SH-SY5Y (cell line): ENCODE measurements at regions not wholly inside any gene's neighbourhood (a gene's known extent, or its start where the extent isn't known, plus 50 kb on each side); places are given as distances from the start of the nearest gene placed in this dataset.

ENCODE experiments used
- GATA2 ChIP-seq: IDR thresholded peaks from 2 replicates; pipeline ENCODE4 v1.6.1; 2011; ENCODE audit warnings: mild to moderate bottlenecking, low read depth, low read length
- GATA3 ChIP-seq: IDR thresholded peaks from 2 replicates; pipeline ENCODE4 v1.6.1; 2011; ENCODE audit warnings: low read depth, mild to moderate bottlenecking, low read length, moderate library complexity

- no peak for TF ChIP-seq GATA3
- TF ChIP-seq GATA2 = no peak
Observed at GRCh38 chr1:198848206-198848605, 209.4 kb downstream of the PTPRC start.

DNA sequence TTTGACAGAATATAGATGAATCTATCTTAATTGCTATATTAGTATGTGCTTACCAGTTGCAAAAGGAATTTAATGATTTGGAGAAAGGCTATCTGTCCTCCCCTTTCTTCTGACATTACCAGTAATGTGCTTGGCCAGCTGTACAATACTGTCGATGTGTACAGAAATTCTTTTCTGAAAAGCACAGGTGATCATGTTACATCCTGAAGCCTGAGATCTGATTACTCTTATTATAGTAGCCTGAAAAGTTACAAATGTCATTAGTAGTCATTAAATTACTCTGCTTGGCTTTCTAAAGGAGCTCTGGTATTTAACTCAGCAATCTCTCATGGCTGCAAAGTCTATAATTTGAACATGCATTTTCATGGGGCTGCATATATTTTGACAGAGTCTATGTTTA is 209.8 kb downstream of the PTPRC start:
- TF ChIP-seq GATA2 (no peak), GATA3 (no peak)

DNA sequence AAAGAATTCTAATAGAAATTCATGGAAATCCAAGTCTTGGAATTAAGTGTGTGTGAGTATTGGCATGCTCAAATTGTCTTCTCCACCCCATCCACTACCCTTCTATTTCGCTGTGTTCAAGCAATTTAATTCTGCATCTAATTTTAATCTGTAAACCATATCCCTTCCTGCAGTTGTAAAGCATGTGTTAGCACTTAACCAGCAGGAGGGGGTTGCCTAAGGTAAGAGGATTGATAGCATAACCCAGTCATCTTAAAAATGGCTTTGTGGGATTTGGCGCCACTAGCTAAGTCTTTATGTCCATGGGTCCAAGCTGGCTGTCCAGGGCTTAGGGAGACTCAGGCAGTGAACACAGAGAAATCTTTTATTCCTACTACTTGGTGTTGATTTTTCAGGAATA is 210.3 kb downstream of the PTPRC start:
- no peak for TF ChIP-seq GATA2
- no peak for TF ChIP-seq GATA3

- TF ChIP-seq GATA3 = no peak
- TF ChIP-seq GATA2 = no peak
Observed at GRCh38 chr1:198850196-198850595, 211.4 kb downstream of the PTPRC start.

DNA sequence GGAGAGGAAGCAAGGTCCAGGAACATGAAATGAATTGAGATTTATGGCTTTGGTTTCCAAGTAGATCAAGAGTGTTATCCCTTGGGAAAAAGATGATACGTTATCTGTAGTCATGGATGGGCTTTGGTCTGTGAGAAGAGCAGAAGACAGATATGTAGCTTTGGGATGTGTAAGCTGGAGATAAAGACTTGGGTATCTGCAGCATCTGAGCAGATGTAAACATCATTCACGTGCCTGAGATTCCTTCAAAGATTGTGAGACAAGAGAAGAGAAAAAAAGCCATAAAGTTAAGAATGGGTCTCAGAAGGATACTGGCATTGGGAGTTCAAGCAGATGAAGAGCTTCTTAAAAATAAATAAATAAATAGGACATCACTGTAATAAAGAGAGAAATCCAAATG is 217.8 kb downstream of the PTPRC start:
- TF ChIP-seq GATA2 = no peak
- no peak for TF ChIP-seq GATA3

DNA sequence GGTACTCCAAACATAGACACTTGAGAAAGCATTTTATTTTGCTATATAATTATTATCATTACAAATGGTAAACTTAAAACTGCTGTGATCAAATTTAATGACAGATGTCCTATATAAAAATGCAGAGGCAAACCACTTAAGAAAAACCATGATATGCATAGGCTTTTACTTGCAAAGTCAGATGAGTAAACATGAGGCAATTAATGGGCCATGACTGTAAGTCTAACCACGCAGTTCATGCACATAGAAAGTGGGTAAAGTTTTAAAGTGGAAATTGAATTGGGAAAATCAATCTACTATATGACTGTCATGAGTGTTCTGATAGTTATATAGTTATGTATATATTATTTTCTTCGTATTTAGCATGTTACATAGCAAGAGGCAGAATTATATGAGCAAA is 219.2 kb downstream of the PTPRC start:
- TF ChIP-seq GATA2 (no peak), GATA3 (no peak)

GRCh38 chr1:198860371-198860770 is 221.5 kb downstream of the PTPRC start:
- TF ChIP-seq GATA3 (peak; percentile 85), GATA2 (peak; percentile 89)

- TF ChIP-seq GATA2 (no peak), GATA3 (peak; percentile 10; the same call in 1 of the 2 replicates)
Observed at GRCh38 chr1:198861636-198862035, 222.8 kb downstream of the PTPRC start.

DNA sequence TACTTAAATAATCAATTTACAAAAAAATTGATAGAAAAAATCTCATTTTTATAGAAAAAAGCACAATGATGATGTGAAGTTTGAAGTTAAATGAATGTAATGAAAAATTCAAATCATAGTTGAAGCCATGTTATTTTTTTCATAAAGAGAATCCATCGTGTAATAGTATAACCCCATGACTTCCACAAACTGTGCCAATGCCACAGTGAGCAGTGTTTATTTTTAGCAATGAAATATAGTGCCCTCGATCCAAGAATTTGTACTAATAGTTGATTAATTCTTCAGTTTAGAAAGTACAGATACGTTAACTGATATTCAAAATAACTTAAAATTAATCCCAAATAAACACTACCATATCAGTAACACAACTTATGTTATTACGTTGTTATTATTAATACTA is 225.9 kb downstream of the PTPRC start:
- TF ChIP-seq GATA3 (no peak), GATA2 (no peak)

GRCh38 chr1:198865319-198865718 is 226.5 kb downstream of the PTPRC start:
- no peak for TF ChIP-seq GATA2
- no peak for TF ChIP-seq GATA3

- TF ChIP-seq GATA3 = no peak
- no peak for TF ChIP-seq GATA2
Observed at GRCh38 chr1:198867182-198867581, 228.3 kb downstream of the PTPRC start.

DNA sequence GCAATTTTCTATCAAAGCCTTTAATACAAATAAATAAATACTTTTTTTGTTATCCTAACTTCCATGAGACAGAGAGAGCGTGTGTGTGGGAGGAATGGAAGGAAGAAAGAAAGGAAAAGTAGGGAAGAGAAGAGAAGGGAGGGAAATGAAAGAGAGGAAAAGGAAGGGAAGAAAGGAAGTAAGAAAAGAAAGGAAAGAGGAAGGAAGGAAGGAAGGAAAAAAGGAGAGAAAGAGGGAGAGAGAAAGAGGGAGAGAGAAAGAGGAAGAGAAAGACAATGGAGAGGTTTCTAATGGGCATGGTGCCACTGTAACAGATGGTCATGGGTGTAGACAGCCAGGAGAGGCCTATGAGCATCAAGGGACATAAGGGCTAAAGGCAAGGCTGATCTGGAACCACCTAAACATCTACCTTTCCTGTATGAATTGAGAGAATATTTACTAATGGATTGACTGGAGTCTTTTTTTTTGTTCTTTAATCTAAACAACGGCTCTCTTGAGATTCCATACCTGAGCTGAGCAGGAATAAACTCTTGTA is 234.9 kb downstream of the PTPRC start:
- TF ChIP-seq GATA3 = no peak
- TF ChIP-seq GATA2 = no peak

DNA sequence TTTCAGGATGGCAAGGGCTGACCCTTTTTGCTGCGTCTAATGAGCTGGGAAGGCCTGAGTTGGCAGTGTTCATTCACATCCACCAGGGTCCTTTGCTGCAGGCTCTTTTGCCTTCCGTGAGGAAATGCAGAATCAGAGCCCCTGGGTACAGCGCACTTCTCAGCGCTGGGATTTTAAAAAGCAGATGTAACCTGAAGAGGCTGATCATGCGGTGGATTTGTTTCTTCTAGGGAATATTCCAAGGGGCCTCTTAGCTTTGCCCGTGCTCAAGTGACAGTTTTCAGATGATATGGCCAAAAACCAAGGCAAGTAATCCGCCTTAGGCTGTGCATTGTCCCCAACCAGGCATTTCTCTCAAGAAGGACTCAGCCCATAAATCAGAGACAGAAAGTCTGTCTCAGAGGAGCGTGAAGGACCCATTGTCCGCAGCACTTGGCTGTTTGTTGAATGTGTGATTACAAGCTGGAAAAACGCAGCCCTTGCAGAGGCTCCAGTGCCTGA is 237.6 kb downstream of the PTPRC start:
- no peak for TF ChIP-seq GATA3
- no peak for TF ChIP-seq GATA2

DNA sequence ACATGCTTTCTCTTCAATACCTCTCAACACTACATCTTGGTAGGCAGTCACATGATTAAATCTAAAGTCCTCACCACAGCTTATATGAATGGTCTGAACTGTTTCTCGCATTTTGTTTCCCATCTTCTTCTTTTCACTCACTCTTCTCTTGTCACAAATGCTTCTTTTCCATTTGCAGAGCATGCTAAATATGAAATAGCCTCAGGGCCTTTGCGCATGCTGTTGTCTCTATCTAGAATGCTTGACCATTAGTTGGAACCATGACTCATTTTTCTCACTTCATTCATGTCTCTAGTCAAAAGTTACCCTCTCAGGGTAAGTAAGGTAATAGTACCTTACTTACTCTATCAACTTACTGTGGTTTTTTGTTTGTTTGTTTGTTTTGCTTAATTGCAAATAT is 239.7 kb downstream of the PTPRC start:
- no peak for TF ChIP-seq GATA2

GRCh38 chr1:198879711-198880306 is 241.0 kb downstream of the PTPRC start:
- TF ChIP-seq GATA3 (peak; percentile 70), GATA2 (no peak)
